ENCODE measurements at regions not wholly inside any gene's neighbourhood (a gene's known extent, or its start where the extent isn't known, plus 50 kb on each side); places are given as distances from the start of the nearest gene placed in this dataset.

- Histone ChIP-seq H3K4me1 (no peaks in the 10 kb centered on the region), H3K27me3 (peaks cover 0 to 8% of the 10 kb centered on the region in 2 donors), H3K36me3 (no peaks in the 10 kb centered on the region), H3K9me3 (peaks cover 0 to 7% of the 10 kb centered on the region in 2 donors), H3K27ac (no peak overlapping the region), H3K4me3 (no peak overlapping the region)
- no peak for TF ChIP-seq POLR2AphosphoS5 (IDR thresholded peaks at IDR 0.05)
- TF ChIP-seq POLR2A (IDR thresholded peaks at IDR 0.05): no peak
- TF ChIP-seq, protein P1, sequence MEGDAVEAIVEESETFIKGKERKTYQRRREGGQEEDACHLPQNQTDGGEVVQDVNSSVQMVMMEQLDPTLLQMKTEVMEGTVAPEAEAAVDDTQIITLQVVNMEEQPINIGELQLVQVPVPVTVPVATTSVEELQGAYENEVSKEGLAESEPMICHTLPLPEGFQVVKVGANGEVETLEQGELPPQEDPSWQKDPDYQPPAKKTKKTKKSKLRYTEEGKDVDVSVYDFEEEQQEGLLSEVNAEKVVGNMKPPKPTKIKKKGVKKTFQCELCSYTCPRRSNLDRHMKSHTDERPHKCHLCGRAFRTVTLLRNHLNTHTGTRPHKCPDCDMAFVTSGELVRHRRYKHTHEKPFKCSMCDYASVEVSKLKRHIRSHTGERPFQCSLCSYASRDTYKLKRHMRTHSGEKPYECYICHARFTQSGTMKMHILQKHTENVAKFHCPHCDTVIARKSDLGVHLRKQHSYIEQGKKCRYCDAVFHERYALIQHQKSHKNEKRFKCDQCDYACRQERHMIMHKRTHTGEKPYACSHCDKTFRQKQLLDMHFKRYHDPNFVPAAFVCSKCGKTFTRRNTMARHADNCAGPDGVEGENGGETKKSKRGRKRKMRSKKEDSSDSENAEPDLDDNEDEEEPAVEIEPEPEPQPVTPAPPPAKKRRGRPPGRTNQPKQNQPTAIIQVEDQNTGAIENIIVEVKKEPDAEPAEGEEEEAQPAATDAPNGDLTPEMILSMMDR (IDR thresholded peaks at IDR 0.05): no peak
- intact Hi-C loops (cut with DNase I; ENCODE audit: low total_unique reads): no loop called here
- DNase-seq (ENCODE audit: low spot score in 2 of 2): no peak
These were observed 228.8 kb downstream of the BMP7 start for GRCh38 chr20:57037689-57038088.

- no peak for TF ChIP-seq POLR2AphosphoS5 (IDR thresholded peaks at IDR 0.05)
- no peak for TF ChIP-seq POLR2A (IDR thresholded peaks at IDR 0.05)
- TF ChIP-seq, protein P1 (IDR thresholded peaks at IDR 0.05): no peak
- no peak overlapping the region for H3K27ac ChIP-seq
- DNase-seq (ENCODE audit: low spot score in 2 of 2): no peak
- H3K4me1 ChIP-seq: peaks cover 0 to 7% of the 10 kb centered on the region in 2 donors
- intact Hi-C loops (cut with DNase I; ENCODE audit: low total_unique reads): no loop called here
- H3K9me3 ChIP-seq: peaks cover 0 to 7% of the 10 kb centered on the region in 2 donors
- no peak overlapping the region for H3K4me3 ChIP-seq
- no peaks in the 10 kb centered on the region for H3K36me3 ChIP-seq
- no peaks in the 10 kb centered on the region for H3K27me3 ChIP-seq
These were observed 227.6 kb downstream of the BMP7 start for GRCh38 chr20:57038608-57039440.

GRCh38 chr20:57040466-57040865 lies 226.0 kb downstream of the BMP7 start:
- intact Hi-C loops (cut with DNase I; ENCODE audit: low total_unique reads): no loop called here
- TF ChIP-seq, protein P1 (IDR thresholded peaks at IDR 0.05): no peak
- TF ChIP-seq POLR2A (IDR thresholded peaks at IDR 0.05): no peak
- no peak for TF ChIP-seq POLR2AphosphoS5 (IDR thresholded peaks at IDR 0.05)
- H3K9me3 ChIP-seq: no peaks in the 10 kb centered on the region
- peaks cover 0 to 11% of the 10 kb centered on the region in 2 donors for H3K4me1 ChIP-seq
- no peaks in the 10 kb centered on the region for H3K36me3 ChIP-seq
- no peaks in the 10 kb centered on the region for H3K27me3 ChIP-seq
- no peak overlapping the region for H3K4me3 ChIP-seq
- no peak overlapping the region for H3K27ac ChIP-seq
- DNase-seq (ENCODE audit: low spot score in 2 of 2): no peak

GRCh38 chr20:57040924-57041323 lies 225.5 kb downstream of the BMP7 start:
- no peaks in the 10 kb centered on the region for H3K9me3 ChIP-seq
- intact Hi-C loops (cut with DNase I; ENCODE audit: low total_unique reads): no loop called here
- no peaks in the 10 kb centered on the region for H3K27me3 ChIP-seq
- H3K27ac ChIP-seq: no peak overlapping the region
- peak in 2 of 3 donors; percentile 25 to 64 for TF ChIP-seq POLR2AphosphoS5 (IDR thresholded peaks at IDR 0.05)
- TF ChIP-seq, protein P1 (IDR thresholded peaks at IDR 0.05): no peak
- H3K36me3 ChIP-seq: no peaks in the 10 kb centered on the region
- DNase-seq (ENCODE audit: low spot score in 2 of 2): no peak
- H3K4me3 ChIP-seq: no peak overlapping the region
- peaks cover 0 to 11% of the 10 kb centered on the region in 2 donors for H3K4me1 ChIP-seq

- Histone ChIP-seq H3K4me3 (no peak overlapping the region), H3K27me3 (no peaks in the 10 kb centered on the region), H3K4me1 (peaks cover 0 to 15% of the 10 kb centered on the region in 2 donors), H3K9me3 (no peaks in the 10 kb centered on the region), H3K36me3 (no peaks in the 10 kb centered on the region), H3K27ac (peak overlapping the region; percentile 38 to 49)
- intact Hi-C loops (cut with DNase I; ENCODE audit: low total_unique reads): no loop called here
- peak in 1 of 2 donors; percentile 55 for DNase-seq (ENCODE audit: low spot score in 2 of 2)
- TF ChIP-seq, protein P1 (IDR thresholded peaks at IDR 0.05): no peak
- TF ChIP-seq POLR2A (IDR thresholded peaks at IDR 0.05) (no peak), POLR2AphosphoS5 (IDR thresholded peaks at IDR 0.05) (no peak)
These were observed 223.3 kb downstream of the BMP7 start for GRCh38 chr20:57043091-57043490.
